Mesothelial cell of epicardium (in vitro differentiated cells): ENCODE measurements at regions not wholly inside any gene's neighbourhood (a gene's known extent, or its start where the extent isn't known, plus 50 kb on each side); places are given as distances from the start of the nearest gene placed in this dataset.

Experiments
- DNase-seq, 2 experiments: peaks; one replicate each; pipeline ENCODE4 v3.0.0; 2021; ENCODE audit warnings: low spot score in 2 of 2; ENCODE audit not compliant: unreplicated experiment in 2 of 2
- H3K27ac Mint-ChIP-seq: 2 replicates; pipeline ENCODE4 v1.8.0; 2021; ENCODE audit warnings: mixed read lengths
- H3K27me3 Mint-ChIP-seq: 2 replicates; pipeline ENCODE4 v1.8.0; 2021; ENCODE audit warnings: low read depth, mixed read lengths
- H3K36me3 Mint-ChIP-seq: 2 replicates; pipeline ENCODE4 v1.8.0; 2021; ENCODE audit warnings: mixed read lengths
- H3K4me1 Mint-ChIP-seq: 2 replicates; pipeline ENCODE4 v1.8.0; 2021; ENCODE audit warnings: mixed read lengths
- H3K4me3 Mint-ChIP-seq: 2 replicates; pipeline ENCODE4 v1.8.0; 2021; ENCODE audit warnings: mild to moderate bottlenecking, moderate library complexity, mixed read lengths
- H3K9me3 Mint-ChIP-seq: 2 replicates; pipeline ENCODE4 v1.8.0; 2021; ENCODE audit warnings: mixed read lengths
- CTCF ChIP-seq: fragments of 200-600 bp; sonication (generic); IDR thresholded peaks from one replicate; pipeline ENCODE4 v1.5.0; 2021; ENCODE audit warnings: antibody characterized with exemption; ENCODE audit not compliant: unreplicated experiment

GRCh38 chr7:15049157-15049556, 146.6 kb upstream of the DGKB start:
- Mint-ChIP-seq H3K27me3 (no peaks in the 10 kb centered on the region), H3K27ac (no peak overlapping the region), H3K36me3 (no peaks in the 10 kb centered on the region), H3K4me3 (no peak overlapping the region), H3K9me3 (no peaks in the 10 kb centered on the region), H3K4me1 (peaks cover 3% of the 10 kb centered on the region)
- DNase-seq = no peak
- TF ChIP-seq CTCF = no peak

- peaks cover 11% of the 10 kb centered on the region for H3K4me1 Mint-ChIP-seq
- H3K27ac Mint-ChIP-seq = no peak overlapping the region
These were observed 144.3 kb upstream of the DGKB start for GRCh38 chr7:15046861-15047260.

GRCh38 chr7:15043931-15044330, 141.4 kb upstream of the DGKB start:
- Mint-ChIP-seq H3K4me1 (peaks cover 11% of the 10 kb centered on the region), H3K9me3 (no peaks in the 10 kb centered on the region), H3K36me3 (no peaks in the 10 kb centered on the region), H3K27ac (no peak overlapping the region), H3K4me3 (no peak overlapping the region), H3K27me3 (no peaks in the 10 kb centered on the region)
- no peak for TF ChIP-seq CTCF
- DNase-seq = no peak

More at GRCh38 chr7:15046861-15047260, 144.3 kb upstream of the DGKB start:
- Mint-ChIP-seq H3K9me3 (no peaks in the 10 kb centered on the region), H3K27me3 (no peaks in the 10 kb centered on the region), H3K36me3 (no peaks in the 10 kb centered on the region), H3K4me3 (no peak overlapping the region)
- TF ChIP-seq CTCF = no peak
- no peak for DNase-seq

- peaks cover 11% of the 10 kb centered on the region for H3K4me1 Mint-ChIP-seq
- TF ChIP-seq CTCF = no peak
- H3K36me3 Mint-ChIP-seq = no peaks in the 10 kb centered on the region
- no peaks in the 10 kb centered on the region for H3K9me3 Mint-ChIP-seq
- H3K27me3 Mint-ChIP-seq = no peaks in the 10 kb centered on the region
- DNase-seq = no peak
- no peak overlapping the region for H3K4me3 Mint-ChIP-seq
- no peak overlapping the region for H3K27ac Mint-ChIP-seq
These were observed 139.9 kb upstream of the DGKB start for GRCh38 chr7:15042285-15043065.

GRCh38 chr7:15041226-15041625, 138.7 kb upstream of the DGKB start:
- no peak for TF ChIP-seq CTCF
- no peak overlapping the region for H3K27ac Mint-ChIP-seq

More at GRCh38 chr7:15041226-15041625, 138.7 kb upstream of the DGKB start:
- Mint-ChIP-seq H3K9me3 (no peaks in the 10 kb centered on the region), H3K4me3 (no peak overlapping the region), H3K27me3 (no peaks in the 10 kb centered on the region), H3K36me3 (no peaks in the 10 kb centered on the region), H3K4me1 (peaks cover 11% of the 10 kb centered on the region)
- no peak for DNase-seq
